Trophoblast cell (in vitro differentiated cells and primary cell): ENCODE measurements at regions not wholly inside any gene's neighbourhood (a gene's known extent, or its start where the extent isn't known, plus 50 kb on each side); places are given as distances from the start of the nearest gene placed in this dataset.
"Not testable (repeated sequence)": the region's sequence is repeated elsewhere in the genome, so short reads cannot be mapped to it uniquely, and the experiment has no call there.

ENCODE experiments used
- DNase-seq, 2 donors: peaks; one replicate each; pipeline ENCODE4 v3.0.0-alpha.2; 2016
- H2AFZ ChIP-seq: 2 replicates; pipeline ENCODE4 v1.6.1; 2013; ENCODE audit warnings: low read length, moderate library complexity, mild to moderate bottlenecking; ENCODE audit not compliant: insufficient read depth, poor library complexity
- H2AK5ac ChIP-seq: 2 replicates; pipeline ENCODE4 v1.6.1; 2013; ENCODE audit warnings: mild to moderate bottlenecking, low read length
- H2BK120ac ChIP-seq: 2 replicates; pipeline ENCODE4 v1.6.1; 2013; ENCODE audit warnings: low read length, mild to moderate bottlenecking, moderate library complexity; ENCODE audit not compliant: insufficient read depth, poor library complexity
- H2BK12ac ChIP-seq: 2 replicates; pipeline ENCODE4 v1.6.1; 2013; ENCODE audit warnings: mild to moderate bottlenecking, low read length, moderate library complexity
- H2BK5ac ChIP-seq: 2 replicates; pipeline ENCODE4 v1.6.1; 2013; ENCODE audit warnings: low read length, low read depth, moderate library complexity, mild to moderate bottlenecking; ENCODE audit not compliant: poor library complexity
- H3K14ac ChIP-seq: 2 replicates; pipeline ENCODE4 v1.6.1; 2013; ENCODE audit warnings: mild to moderate bottlenecking, low read length
- H3K18ac ChIP-seq: 2 replicates; pipeline ENCODE4 v1.6.1; 2013; ENCODE audit warnings: mild to moderate bottlenecking, low read length
- H3K23ac ChIP-seq: 2 replicates; pipeline ENCODE4 v1.6.1; 2013; ENCODE audit warnings: low read length
- H3K27ac ChIP-seq: 2 replicates; pipeline ENCODE4 v1.5.1; 2013; ENCODE audit warnings: low read depth, mild to moderate bottlenecking, inconsistent platforms, low read length, moderate library complexity
- H3K27me3 ChIP-seq: 2 replicates; pipeline ENCODE4 v1.6.1; 2013; ENCODE audit warnings: inconsistent platforms, mild to moderate bottlenecking, low read length, moderate library complexity; ENCODE audit not compliant: insufficient read depth
- H3K36me3 ChIP-seq, 2 experiments: 1 replicate in 1 of 2; 2 replicates in 1 of 2; pipeline ENCODE4 v1.6.1; 2013; ENCODE audit warnings: low read length in 2 of 2, mild to moderate bottlenecking in 2 of 2, moderate library complexity in 1 of 2; ENCODE audit not compliant: insufficient read depth in 2 of 2, control insufficient read depth in 1 of 2
- H3K4ac ChIP-seq: 2 replicates; pipeline ENCODE4 v1.6.1; 2013; ENCODE audit warnings: low read depth, mild to moderate bottlenecking, low read length, moderate library complexity
- H3K4me1 ChIP-seq, 2 experiments: 1 replicate in 1 of 2; 2 replicates in 1 of 2; pipeline ENCODE4 v1.6.1; 2013; ENCODE audit warnings: low read length in 2 of 2, mild to moderate bottlenecking in 2 of 2, moderate library complexity in 1 of 2; ENCODE audit not compliant: insufficient read depth in 2 of 2, control insufficient read depth in 1 of 2
- H3K4me2 ChIP-seq: 2 replicates; pipeline ENCODE4 v1.6.1; 2013; ENCODE audit warnings: inconsistent platforms, mild to moderate bottlenecking, low read length, moderate library complexity
- H3K4me3 ChIP-seq: 2 replicates; pipeline ENCODE4 v1.5.1; 2013; ENCODE audit warnings: mild to moderate bottlenecking, low read depth, low read length, inconsistent platforms
- H3K79me1 ChIP-seq: one replicate; pipeline ENCODE4 v1.6.1; 2013; ENCODE audit warnings: low read length
- H3K79me2 ChIP-seq: 2 replicates; pipeline ENCODE4 v1.6.1; 2013; ENCODE audit warnings: low read length, mild to moderate bottlenecking; ENCODE audit not compliant: control insufficient read depth, insufficient read depth, poor library complexity
- H3K9ac ChIP-seq: 2 replicates; pipeline ENCODE4 v1.6.1; 2013; ENCODE audit warnings: mild to moderate bottlenecking, low read length
- H3K9me3 ChIP-seq: 2 replicates; pipeline ENCODE4 v1.6.1; 2013; ENCODE audit warnings: low read depth, mild to moderate bottlenecking, control low read depth, inconsistent platforms, low read length; ENCODE audit not compliant: insufficient read depth
- H4K12ac ChIP-seq: 2 replicates; pipeline ENCODE4 v1.6.1; 2013; ENCODE audit warnings: low read depth, mild to moderate bottlenecking, low read length, moderate library complexity
- H4K8ac ChIP-seq: 2 replicates; pipeline ENCODE4 v1.6.1; 2013; ENCODE audit warnings: low read depth, mild to moderate bottlenecking, low read length, moderate library complexity
- H4K91ac ChIP-seq: one replicate; pipeline ENCODE4 v1.6.1; 2013; ENCODE audit warnings: low read depth, mild to moderate bottlenecking, low read length, moderate library complexity
- WGBS: extraction: QIAGEN DNeasy Blood & Tissue Kit; methylation state at CpG from one replicate; pipeline ENCODE4 v1.1.7; 2013; ENCODE audit warnings: missing lambda C conversion rate; ENCODE audit not compliant: insufficient read length, insufficient coverage; ENCODE audit errors: extremely low coverage; 5-methylcytosine and 5-hydroxymethylcytosine counted together

- Histone ChIP-seq H2BK12ac (no peak overlapping the region), H3K4me2 (no peak overlapping the region), H2BK5ac (no peak overlapping the region), H2BK120ac (no peak overlapping the region), H3K36me3 (no peaks in the 10 kb centered on the region), H2AK5ac (no peak overlapping the region), H3K4me3 (no peak overlapping the region), H4K12ac (no peak overlapping the region), H2AFZ (no peak overlapping the region), H3K79me2 (no peaks in the 10 kb centered on the region), H3K27ac (no peak overlapping the region), H3K4ac (no peak overlapping the region), H3K23ac (no peak overlapping the region), H4K91ac (no peak overlapping the region), H3K18ac (no peak overlapping the region), H3K9ac (no peak overlapping the region), H3K4me1 (peaks cover 0 to 2% of the 10 kb centered on the region in 2 experiments), H4K8ac (no peak overlapping the region), H3K27me3 (no peaks in the 10 kb centered on the region), H3K9me3 (peaks cover 3% of the 10 kb centered on the region), H3K79me1 (peaks cover 1% of the 10 kb centered on the region), H3K14ac (no peak overlapping the region)
- DNase-seq: no peak
- no CpG with 5 or more reads among the region's 6 CpGs for WGBS
Observed at GRCh38 chr19:14328406-14328805, 52.8 kb upstream of the ADGRE5 start.

GRCh38 chr19:14327061-14327460, 54.2 kb upstream of the ADGRE5 start:
- H4K91ac ChIP-seq, H2BK12ac ChIP-seq, H2AK5ac ChIP-seq, H4K8ac ChIP-seq, H2BK120ac ChIP-seq, H3K9ac ChIP-seq, H3K4me3 ChIP-seq, H3K14ac ChIP-seq, H3K79me1 ChIP-seq, H3K18ac ChIP-seq, H3K36me3 ChIP-seq, H3K23ac ChIP-seq, H3K27me3 ChIP-seq, H3K4me1 ChIP-seq, H3K27ac ChIP-seq, H3K4ac ChIP-seq, H3K9me3 ChIP-seq, H2AFZ ChIP-seq, H3K79me2 ChIP-seq, H3K4me2 ChIP-seq, H4K12ac ChIP-seq, H2BK5ac ChIP-seq: not testable (repeated sequence)
- peak in 1 of 2 donors; percentile 26 for DNase-seq
- WGBS: no CpG with 5 or more reads among the region's 8 CpGs

GRCh38 chr19:14325863-14326262, 55.4 kb upstream of the ADGRE5 start:
- Histone ChIP-seq H3K9ac (no peak overlapping the region), H4K8ac (no peak overlapping the region), H3K36me3 (no peaks in the 10 kb centered on the region), H3K27ac (no peak overlapping the region), H2AK5ac (no peak overlapping the region), H3K18ac (no peak overlapping the region), H3K4ac (no peak overlapping the region), H2BK120ac (no peak overlapping the region), H3K9me3 (peaks cover 3% of the 10 kb centered on the region), H2AFZ (no peak overlapping the region), H2BK12ac (no peak overlapping the region), H4K12ac (no peak overlapping the region), H3K23ac (no peak overlapping the region), H3K14ac (no peak overlapping the region), H3K79me1 (no peaks in the 10 kb centered on the region), H4K91ac (no peak overlapping the region), H3K4me1 (no peaks in the 10 kb centered on the region), H2BK5ac (no peak overlapping the region), H3K27me3 (no peaks in the 10 kb centered on the region), H3K4me3 (no peak overlapping the region), H3K4me2 (no peak overlapping the region), H3K79me2 (no peaks in the 10 kb centered on the region)
- no peak for DNase-seq
- WGBS: no CpG with 5 or more reads among the region's 1 CpG

GRCh38 chr19:14325134-14325533, 56.1 kb upstream of the ADGRE5 start:
- H3K27me3 ChIP-seq: no peaks in the 10 kb centered on the region
- peaks cover 6% of the 10 kb centered on the region for H3K9me3 ChIP-seq
- H3K79me2 ChIP-seq: no peaks in the 10 kb centered on the region
- no peak overlapping the region for H3K18ac ChIP-seq
- no peak overlapping the region for H2BK120ac ChIP-seq
- H3K4me1 ChIP-seq: no peaks in the 10 kb centered on the region
- H4K8ac ChIP-seq: no peak overlapping the region
- no peak overlapping the region for H3K4me3 ChIP-seq
- no peak overlapping the region for H4K91ac ChIP-seq
- no peak for DNase-seq
- H2BK5ac ChIP-seq: no peak overlapping the region
- no CpG with 5 or more reads among the region's 3 CpGs for WGBS
- H3K9ac ChIP-seq: no peak overlapping the region
- no peaks in the 10 kb centered on the region for H3K79me1 ChIP-seq
- no peak overlapping the region for H3K14ac ChIP-seq
- no peak overlapping the region for H2BK12ac ChIP-seq
- H4K12ac ChIP-seq: no peak overlapping the region
- no peaks in the 10 kb centered on the region for H3K36me3 ChIP-seq
- no peak overlapping the region for H3K4ac ChIP-seq
- no peak overlapping the region for H3K4me2 ChIP-seq
- no peak overlapping the region for H2AK5ac ChIP-seq
- H2AFZ ChIP-seq: no peak overlapping the region
- no peak overlapping the region for H3K23ac ChIP-seq
- no peak overlapping the region for H3K27ac ChIP-seq
